Transverse colon (tissue), 4 donors: ENCODE measurements at regions not wholly inside any gene's neighbourhood (a gene's known extent, or its start where the extent isn't known, plus 50 kb on each side); places are given as distances from the start of the nearest gene placed in this dataset.
A peak's percentile ranks its signal among the peaks of the same experiment; 100 is the strongest.

Experiments used
- DNase-seq: peaks from one replicate; pipeline ENCODE4 v3.0.0-alpha.2; 2019
- H3K27ac ChIP-seq, 4 donors: fragments of 200-600 bp; sonication (generic); 2 replicates each; pipeline ENCODE4 v1.5.1; 2016 to 2018; ENCODE audit warnings: inconsistent platforms in 4 of 4
- H3K27me3 ChIP-seq: fragments of 200-600 bp; sonication (generic); 2 replicates; pipeline ENCODE4 v1.5.1; 2017; ENCODE audit warnings: inconsistent platforms
- H3K36me3 ChIP-seq, 4 donors: fragments of 200-600 bp; sonication (generic); 2 replicates each; pipeline ENCODE4 v1.5.1; 2017 to 2019; ENCODE audit warnings: inconsistent platforms in 4 of 4
- H3K4me1 ChIP-seq, 4 donors: fragments of 200-600 bp; sonication (generic); 2 replicates each; pipeline ENCODE4 v1.5.1; 2017 to 2020; ENCODE audit warnings: inconsistent platforms in 4 of 4
- H3K4me3 ChIP-seq, 4 donors: fragments of 200-600 bp; sonication (generic); 1 replicate in 1 of 4; 2 replicates in 3 of 4; pipeline versions ENCODE4 v1.5.1 to v1.6.1; 2017 to 2019; ENCODE audit warnings: inconsistent platforms in 4 of 4
- H3K9me3 ChIP-seq, 2 donors: fragments of 200-600 bp; sonication (generic); 2 replicates each; pipeline ENCODE4 v1.5.1; 2017 to 2019; ENCODE audit warnings: inconsistent platforms in 2 of 2
- EP300 ChIP-seq: sonication (generic); formaldehyde crosslinking; IDR thresholded peaks from one replicate; pipeline ENCODE4 v1.6.1; 2017; ENCODE audit warnings: antibody characterized with exemption, low read depth
- POLR2A ChIP-seq: fragments of 450-650 bp; IDR thresholded peaks from one replicate; pipeline ENCODE4 v1.6.1; 2016; ENCODE audit warnings: antibody characterized with exemption, mild to moderate bottlenecking, moderate library complexity
- POLR2AphosphoS5 ChIP-seq, 3 donors: sonication (generic); formaldehyde crosslinking; IDR thresholded peaks; one replicate each; pipeline ENCODE4 v1.6.1; 2016; ENCODE audit warnings: antibody characterized with exemption in 3 of 3
- WGBS, 2 donors: methylation state at CpG; one replicate each; pipeline ENCODE4 v1.1.5; 2018; ENCODE audit warnings: low coverage in 1 of 2; 5-methylcytosine and 5-hydroxymethylcytosine counted together
- in situ Hi-C, 4 donors: fragments of 200-750 bp; cut with MboI; loops; one replicate each; pipeline versions ENCODE4 v1.15.0 to v1.15.1; 2017; ENCODE audit warnings: low sequenced_read_pairs in 3 of 4, low pct_ligation_motif_present in 1 of 4, low pct_unique_long_range_greater_than_20kb in 1 of 4
- intact Hi-C: fragments of 100-400 bp; cut with DNase I; formaldehyde crosslinking; loops from one replicate; pipeline ENCODE4 v1.15.1; 2023; ENCODE audit warnings: low total_unique reads
- TF ChIP-seq, protein P1 (sequence below), 5 experiments: fragments of 200-600 bp in 3 of 5; fragments of 450-650 bp in 2 of 5; sonication (generic) in 3 of 5; IDR thresholded peaks; 1 replicate in 2 of 5; 2 replicates in 3 of 5; pipeline ENCODE4 v1.5.1; 2016 to 2017; ENCODE audit warnings: antibody characterized with exemption in 5 of 5, inconsistent platforms in 3 of 5, mild to moderate bottlenecking in 2 of 5, moderate library complexity in 1 of 5

DNA sequence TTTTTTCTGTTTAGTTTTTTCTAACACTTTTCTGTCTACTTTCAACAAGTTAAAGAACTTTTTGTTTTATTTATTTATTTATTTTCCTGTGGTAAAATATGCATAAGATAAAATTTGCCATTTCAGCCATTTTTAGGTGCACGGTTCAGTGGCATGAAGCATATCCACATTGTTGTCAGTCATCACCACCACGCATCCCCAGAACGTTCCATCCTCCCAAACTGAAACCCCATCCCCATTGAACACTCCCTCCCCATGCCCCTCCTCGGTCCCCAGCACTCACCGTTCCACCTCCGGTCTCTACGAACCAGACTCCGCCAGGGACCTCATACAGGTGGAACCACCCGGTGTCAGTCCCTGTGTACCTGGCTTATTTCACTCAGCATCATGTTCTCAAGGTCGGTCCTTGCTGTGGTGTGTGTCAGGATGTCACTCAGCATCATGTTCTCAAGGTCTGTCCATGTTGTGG is 118.1 kb downstream of the SIK1 start:
- no peak overlapping the region for H3K27ac ChIP-seq

DNA sequence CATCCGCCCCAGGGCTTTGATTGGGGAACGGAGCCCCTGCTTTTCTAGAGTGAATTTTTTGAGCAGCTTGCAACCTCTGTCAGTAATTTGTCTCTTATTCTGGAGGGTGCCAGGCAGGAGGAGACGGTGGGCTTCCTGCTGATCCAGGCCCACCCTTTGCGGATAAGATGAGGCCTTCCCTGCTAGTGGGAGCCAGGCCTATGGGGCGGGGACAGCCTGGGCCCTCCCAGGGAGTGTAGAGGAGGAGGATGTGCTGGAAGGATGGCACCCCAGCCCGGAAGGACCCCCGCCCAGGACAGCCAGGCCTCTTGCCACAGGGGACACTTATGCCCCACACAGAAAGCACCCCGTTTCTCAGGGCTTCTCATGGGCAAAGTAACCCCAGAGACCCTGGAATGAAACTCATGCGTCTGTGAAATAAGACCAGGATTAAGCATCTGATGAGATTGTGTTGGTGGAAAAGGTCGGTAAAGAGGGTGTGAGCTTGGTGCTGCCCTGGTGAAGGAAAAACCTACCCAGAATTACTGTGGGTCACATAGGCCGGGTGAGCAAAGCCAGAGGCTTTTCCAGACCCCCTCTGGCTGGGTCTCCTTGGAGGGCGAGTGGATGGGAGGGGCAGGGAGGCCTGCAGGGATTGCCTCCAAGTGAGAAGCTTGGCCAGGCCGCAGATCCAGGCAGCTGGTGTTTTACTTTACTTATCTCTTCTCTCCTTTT is 118.7 kb downstream of the SIK1 start:
- no peak for DNase-seq
- TF ChIP-seq POLR2AphosphoS5 (IDR thresholded peaks at IDR 0.05), result no peak
- no peak for TF ChIP-seq POLR2A
- no peak for TF ChIP-seq EP300
- TF ChIP-seq, protein P1, sequence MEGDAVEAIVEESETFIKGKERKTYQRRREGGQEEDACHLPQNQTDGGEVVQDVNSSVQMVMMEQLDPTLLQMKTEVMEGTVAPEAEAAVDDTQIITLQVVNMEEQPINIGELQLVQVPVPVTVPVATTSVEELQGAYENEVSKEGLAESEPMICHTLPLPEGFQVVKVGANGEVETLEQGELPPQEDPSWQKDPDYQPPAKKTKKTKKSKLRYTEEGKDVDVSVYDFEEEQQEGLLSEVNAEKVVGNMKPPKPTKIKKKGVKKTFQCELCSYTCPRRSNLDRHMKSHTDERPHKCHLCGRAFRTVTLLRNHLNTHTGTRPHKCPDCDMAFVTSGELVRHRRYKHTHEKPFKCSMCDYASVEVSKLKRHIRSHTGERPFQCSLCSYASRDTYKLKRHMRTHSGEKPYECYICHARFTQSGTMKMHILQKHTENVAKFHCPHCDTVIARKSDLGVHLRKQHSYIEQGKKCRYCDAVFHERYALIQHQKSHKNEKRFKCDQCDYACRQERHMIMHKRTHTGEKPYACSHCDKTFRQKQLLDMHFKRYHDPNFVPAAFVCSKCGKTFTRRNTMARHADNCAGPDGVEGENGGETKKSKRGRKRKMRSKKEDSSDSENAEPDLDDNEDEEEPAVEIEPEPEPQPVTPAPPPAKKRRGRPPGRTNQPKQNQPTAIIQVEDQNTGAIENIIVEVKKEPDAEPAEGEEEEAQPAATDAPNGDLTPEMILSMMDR (IDR thresholded peaks at IDR 0.05), result no peak
- Histone ChIP-seq H3K27ac (peak overlapping the region in 1 of 4 donors; percentile 48), H3K9me3 (no peaks in the 10 kb centered on the region), H3K27me3 (no peaks in the 10 kb centered on the region), H3K36me3 (no peaks in the 10 kb centered on the region), H3K4me3 (no peak overlapping the region), H3K4me1 (peaks cover 10 to 25% (median 16%) of the 10 kb centered on the region in 4 donors)
- 60 to 87% methylated on average over 1 to 13 of the region's 13 CpGs for WGBS, 2 donors
- intact Hi-C loops (no loop called here), in situ Hi-C loops (no loop called here)

More for the DNA sequence above, 118.1 kb downstream of the SIK1 start:
- intact Hi-C loops, result no loop called here
- no peak for TF ChIP-seq POLR2A
- no peak for TF ChIP-seq EP300
- no peak for TF ChIP-seq POLR2AphosphoS5 (IDR thresholded peaks at IDR 0.05)
- TF ChIP-seq, protein P1 (IDR thresholded peaks at IDR 0.05), result no peak
- peaks cover 10 to 25% (median 16%) of the 10 kb centered on the region in 4 donors for H3K4me1 ChIP-seq
- no peaks in the 10 kb centered on the region for H3K36me3 ChIP-seq
- H3K27me3 ChIP-seq, result no peaks in the 10 kb centered on the region
- no peak overlapping the region for H3K4me3 ChIP-seq
- DNase-seq, result no peak
- WGBS, 2 donors, result 93 to 100% methylated on average over 3 to 10 of the region's 10 CpGs
- in situ Hi-C loops, result no loop called here
- no peaks in the 10 kb centered on the region for H3K9me3 ChIP-seq

DNA sequence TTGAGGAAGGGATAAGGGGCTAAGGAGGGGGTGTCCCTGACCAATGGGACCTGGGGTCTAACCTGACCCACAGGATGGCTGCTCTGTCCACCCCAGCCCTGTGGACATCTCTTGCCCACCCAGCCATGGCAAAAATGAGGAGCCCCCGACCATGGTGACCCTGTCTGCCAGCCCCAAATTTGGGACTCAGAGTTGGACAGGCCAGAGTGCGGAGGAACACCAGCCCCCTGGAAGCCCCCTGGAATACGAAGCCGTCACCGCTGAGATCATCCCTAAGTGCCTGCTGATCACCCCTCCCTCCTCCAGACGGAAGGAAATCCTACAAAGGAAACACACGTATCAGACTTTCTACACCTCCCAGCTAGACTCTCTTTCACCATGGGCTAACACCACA is 119.3 kb downstream of the SIK1 start:
- in situ Hi-C loops, result no loop called here
- intact Hi-C loops, result no loop called here
- no peaks in the 10 kb centered on the region for H3K36me3 ChIP-seq
- WGBS, 2 donors, result 80% methylated on average over 6 of the region's 7 CpGs; no CpG with 5 or more reads in 1 of the 2 donors
- no peaks in the 10 kb centered on the region for H3K9me3 ChIP-seq
- no peaks in the 10 kb centered on the region for H3K27me3 ChIP-seq
- DNase-seq, result no peak
- peak overlapping the region in 2 of 4 donors; percentile 18 to 48 for H3K27ac ChIP-seq
- TF ChIP-seq EP300 (no peak), POLR2AphosphoS5 (IDR thresholded peaks at IDR 0.05) (no peak)
- peaks cover 10 to 23% (median 15%) of the 10 kb centered on the region in 4 donors for H3K4me1 ChIP-seq
- H3K4me3 ChIP-seq, result no peak overlapping the region

DNA sequence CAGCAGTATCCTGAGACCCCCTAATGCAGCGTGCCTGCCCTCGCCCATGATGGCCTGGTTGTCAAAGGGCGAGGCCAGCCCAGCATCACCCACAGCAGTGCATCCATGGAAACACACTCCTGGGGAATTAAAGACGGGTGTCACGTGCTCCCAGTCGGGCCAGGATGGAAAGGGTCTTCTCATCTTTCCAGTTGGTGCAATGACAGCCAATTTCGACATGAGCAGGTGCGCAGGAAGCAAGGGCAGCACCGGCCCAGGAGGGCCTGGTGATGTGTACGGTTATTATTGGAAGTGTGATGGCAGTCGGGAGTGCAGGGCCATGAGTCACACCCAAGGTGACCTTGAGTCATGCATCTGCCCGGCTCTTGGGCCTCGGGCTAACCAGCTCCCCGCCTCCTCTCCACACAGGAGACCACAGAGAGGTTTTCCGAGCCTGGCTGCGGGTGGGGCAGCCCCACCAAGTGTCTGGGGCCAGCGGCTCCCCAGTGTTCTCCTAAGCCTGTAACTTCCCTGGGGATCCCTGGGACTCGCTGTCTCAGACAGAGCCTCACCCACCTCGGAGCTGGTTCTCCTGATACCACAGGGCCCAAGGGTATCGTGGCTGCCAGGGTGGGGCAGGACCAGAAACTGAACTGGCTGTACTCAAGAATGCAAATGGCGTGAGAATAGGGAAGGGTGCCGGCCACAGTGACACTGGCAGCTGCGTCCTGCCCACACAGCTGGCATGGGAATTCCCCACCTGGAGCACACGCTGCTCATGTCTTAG is 119.8 kb downstream of the SIK1 start:
- H3K9me3 ChIP-seq, result no peaks in the 10 kb centered on the region
- no peak overlapping the region for H3K4me3 ChIP-seq
- peak overlapping the region in 2 of 4 donors; percentile 18 to 63 for H3K27ac ChIP-seq
- in situ Hi-C loops, result no loop called here
- WGBS, 2 donors, result 74% methylated on average over 23 of the region's 24 CpGs; no CpG with 5 or more reads in 1 of the 2 donors
- H3K27me3 ChIP-seq, result no peaks in the 10 kb centered on the region
- H3K4me1 ChIP-seq, result peaks cover 6 to 17% (median 10%) of the 10 kb centered on the region in 4 donors
- intact Hi-C loops, result no loop called here
- TF ChIP-seq POLR2AphosphoS5 (IDR thresholded peaks at IDR 0.05) (peak in 1 of 3 donors; percentile 24), POLR2A (no peak)
- no peaks in the 10 kb centered on the region for H3K36me3 ChIP-seq
- DNase-seq, result peak; percentile 76

DNA sequence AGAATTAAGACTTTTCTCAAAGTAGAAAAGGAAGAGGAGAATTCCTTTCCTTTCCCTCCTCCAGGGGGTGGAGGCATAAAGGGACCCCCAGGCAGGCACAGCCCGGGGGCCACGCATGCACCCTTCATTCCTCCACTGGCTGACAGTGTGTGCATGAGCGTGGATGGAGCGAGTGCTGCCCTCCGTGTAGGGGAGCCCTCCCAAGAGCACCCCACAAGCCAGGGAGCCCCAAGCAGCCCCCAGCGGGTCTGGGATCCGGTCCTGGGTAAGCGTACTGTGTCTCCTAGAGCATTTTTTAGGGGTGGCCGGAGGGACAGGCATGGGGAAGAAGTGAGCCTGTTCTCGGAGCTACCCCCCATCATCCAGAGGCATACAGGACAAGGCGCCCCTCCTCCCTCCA is 120.5 kb downstream of the SIK1 start:
- Histone ChIP-seq H3K27ac (peak overlapping the region in 2 of 4 donors; percentile 18 to 63), H3K4me1 (peaks cover 0 to 10% (median 4%) of the 10 kb centered on the region in 4 donors), H3K4me3 (no peak overlapping the region), H3K27me3 (no peaks in the 10 kb centered on the region), H3K36me3 (no peaks in the 10 kb centered on the region), H3K9me3 (no peaks in the 10 kb centered on the region)
- DNase-seq, result no peak
- in situ Hi-C loops (no loop called here), intact Hi-C loops (no loop called here)
- 89% methylated on average over 11 of the region's 11 CpGs; no CpG with 5 or more reads in 1 of the 2 donors for WGBS, 2 donors
- TF ChIP-seq POLR2AphosphoS5 (IDR thresholded peaks at IDR 0.05) (no peak), POLR2A (no peak), EP300 (no peak)
- TF ChIP-seq, protein P1 (IDR thresholded peaks at IDR 0.05), result no peak
